ENCODE measurements at regions not wholly inside any gene's neighbourhood (a gene's known extent, or its start where the extent isn't known, plus 50 kb on each side); places are given as distances from the start of the nearest gene placed in this dataset.

DNA sequence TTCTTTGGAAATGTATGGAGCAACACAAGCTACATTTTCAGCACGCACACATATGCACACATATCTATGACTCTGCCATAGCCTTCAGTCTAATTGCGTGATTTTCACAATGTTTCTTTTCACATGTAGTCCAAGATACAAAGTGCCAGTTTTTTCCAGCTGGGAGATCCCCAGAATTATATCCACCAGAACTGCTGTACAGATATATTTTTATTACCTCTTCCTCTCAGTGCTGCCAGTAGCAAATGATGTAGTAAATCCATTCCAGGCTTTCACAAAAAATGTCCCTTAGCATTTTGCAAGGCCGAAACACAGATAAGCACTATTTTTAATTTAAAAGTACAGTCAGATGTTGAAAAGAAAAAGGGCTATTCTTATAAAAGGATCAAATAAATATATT lies 719.8 kb upstream of the SEMA6D start:
- Histone ChIP-seq H3K4me3 (ENCODE audit: insufficient read depth, low read length, poor library complexity, severe bottlenecking) (no peak overlapping the region), H3K9ac (ENCODE audit: low read length) (no peak overlapping the region), H3K4me2 (ENCODE audit: low read depth, low read length, poor library complexity, severe bottlenecking) (no peak overlapping the region), H3K79me2 (ENCODE audit: insufficient read depth, low read length) (no peaks in the 10 kb centered on the region), H3K9me2 (replicated peaks; ENCODE audit: insufficient read depth, low read length) (no peaks in the 10 kb centered on the region), H3K27me3 (ENCODE audit: low read length) (no peaks in the 10 kb centered on the region), H3F3A (ENCODE audit: insufficient read depth) (no peaks in the 10 kb centered on the region), H3K36me3 (ENCODE audit: low read length) (no peaks in the 10 kb centered on the region), H4K20me1 (ENCODE audit: low read depth, low read length) (no peaks in the 10 kb centered on the region), H2AFZ (ENCODE audit: low read depth, low read length, severe bottlenecking) (no peak overlapping the region), H3K27ac (ENCODE audit: low read depth, low read length) (no peak overlapping the region), H3K9me3 (ENCODE audit: insufficient read depth, low read length) (no peaks in the 10 kb centered on the region)
- no peak for TF ChIP-seq EZH2phosphoT487 (conservative IDR thresholded peaks at IDR 0.05; ENCODE audit: low read length)
- TF ChIP-seq, protein P1, sequence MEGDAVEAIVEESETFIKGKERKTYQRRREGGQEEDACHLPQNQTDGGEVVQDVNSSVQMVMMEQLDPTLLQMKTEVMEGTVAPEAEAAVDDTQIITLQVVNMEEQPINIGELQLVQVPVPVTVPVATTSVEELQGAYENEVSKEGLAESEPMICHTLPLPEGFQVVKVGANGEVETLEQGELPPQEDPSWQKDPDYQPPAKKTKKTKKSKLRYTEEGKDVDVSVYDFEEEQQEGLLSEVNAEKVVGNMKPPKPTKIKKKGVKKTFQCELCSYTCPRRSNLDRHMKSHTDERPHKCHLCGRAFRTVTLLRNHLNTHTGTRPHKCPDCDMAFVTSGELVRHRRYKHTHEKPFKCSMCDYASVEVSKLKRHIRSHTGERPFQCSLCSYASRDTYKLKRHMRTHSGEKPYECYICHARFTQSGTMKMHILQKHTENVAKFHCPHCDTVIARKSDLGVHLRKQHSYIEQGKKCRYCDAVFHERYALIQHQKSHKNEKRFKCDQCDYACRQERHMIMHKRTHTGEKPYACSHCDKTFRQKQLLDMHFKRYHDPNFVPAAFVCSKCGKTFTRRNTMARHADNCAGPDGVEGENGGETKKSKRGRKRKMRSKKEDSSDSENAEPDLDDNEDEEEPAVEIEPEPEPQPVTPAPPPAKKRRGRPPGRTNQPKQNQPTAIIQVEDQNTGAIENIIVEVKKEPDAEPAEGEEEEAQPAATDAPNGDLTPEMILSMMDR (IDR thresholded peaks at IDR 0.05; ENCODE audit: insufficient read depth, low read length, poor library complexity, severe bottlenecking), result no peak

DNA sequence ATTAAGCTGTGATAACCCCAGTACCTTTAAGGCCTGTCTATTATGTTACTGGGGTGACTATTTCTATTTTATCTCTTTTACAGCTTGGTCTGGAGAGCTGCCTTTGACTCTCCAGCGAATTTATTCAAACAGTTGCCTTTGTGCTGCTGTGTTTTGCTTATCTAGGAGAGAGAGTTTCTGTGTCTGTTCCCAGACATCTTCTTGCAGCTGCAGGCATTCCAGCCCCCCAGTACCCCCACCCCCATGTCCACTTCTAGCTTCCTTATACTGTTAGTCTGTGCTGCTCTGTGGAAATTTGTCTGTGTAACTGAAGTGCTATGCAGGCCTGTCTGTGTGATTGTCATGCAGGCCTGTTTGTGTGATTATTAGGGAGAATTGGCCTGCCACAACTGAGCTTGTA lies 713.7 kb upstream of the SEMA6D start:
- Histone ChIP-seq H3K27me3 (ENCODE audit: low read length) (no peaks in the 10 kb centered on the region), H3K4me3 (ENCODE audit: insufficient read depth, low read length, poor library complexity, severe bottlenecking) (no peak overlapping the region), H3K79me2 (ENCODE audit: insufficient read depth, low read length) (no peaks in the 10 kb centered on the region), H3K9me3 (ENCODE audit: insufficient read depth, low read length) (peaks cover 5% of the 10 kb centered on the region; the same call in 1 of the 2 replicates), H3K9me2 (replicated peaks; ENCODE audit: insufficient read depth, low read length) (no peaks in the 10 kb centered on the region), H4K20me1 (ENCODE audit: low read depth, low read length) (no peaks in the 10 kb centered on the region), H2AFZ (ENCODE audit: low read depth, low read length, severe bottlenecking) (no peak overlapping the region), H3K36me3 (ENCODE audit: low read length) (no peaks in the 10 kb centered on the region), H3K9ac (ENCODE audit: low read length) (no peak overlapping the region), H3F3A (ENCODE audit: insufficient read depth) (no peaks in the 10 kb centered on the region), H3K27ac (ENCODE audit: low read depth, low read length) (no peak overlapping the region), H3K4me2 (ENCODE audit: low read depth, low read length, poor library complexity, severe bottlenecking) (no peak overlapping the region)
- TF ChIP-seq, protein P1 (IDR thresholded peaks at IDR 0.05; ENCODE audit: insufficient read depth, low read length, poor library complexity, severe bottlenecking), result no peak
- no peak for TF ChIP-seq EZH2phosphoT487 (conservative IDR thresholded peaks at IDR 0.05; ENCODE audit: low read length)

DNA sequence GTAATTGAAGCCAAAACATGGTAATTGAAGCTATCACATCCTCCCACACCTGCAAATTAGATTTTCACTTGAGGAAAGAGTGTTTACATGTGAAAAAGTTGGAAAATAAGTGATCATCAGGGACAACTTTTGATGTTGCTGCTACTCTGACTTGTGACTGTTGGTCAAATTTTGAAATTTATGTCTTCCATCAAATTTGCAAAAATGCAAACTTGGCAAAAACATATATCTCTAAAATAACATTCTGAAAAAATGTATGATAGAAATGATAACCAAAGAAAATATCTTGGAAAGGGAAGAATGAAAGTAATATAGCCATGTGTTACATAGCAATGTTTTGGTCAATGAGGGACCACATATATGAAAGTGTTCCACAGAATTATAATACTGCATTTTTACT lies 703.9 kb upstream of the SEMA6D start:
- Histone ChIP-seq H2AFZ (ENCODE audit: low read depth, low read length, severe bottlenecking) (no peak overlapping the region), H3K79me2 (ENCODE audit: insufficient read depth, low read length) (no peaks in the 10 kb centered on the region), H3K4me2 (ENCODE audit: low read depth, low read length, poor library complexity, severe bottlenecking) (no peak overlapping the region)

More for the DNA sequence above, 703.9 kb upstream of the SEMA6D start:
- H3K27ac ChIP-seq (ENCODE audit: low read depth, low read length), result no peak overlapping the region
- H3K9me2 ChIP-seq (replicated peaks; ENCODE audit: insufficient read depth, low read length), result no peaks in the 10 kb centered on the region
- H3K36me3 ChIP-seq (ENCODE audit: low read length), result no peaks in the 10 kb centered on the region
- no peak overlapping the region for H3K4me3 ChIP-seq (ENCODE audit: insufficient read depth, low read length, poor library complexity, severe bottlenecking)
- no peaks in the 10 kb centered on the region for H3F3A ChIP-seq (ENCODE audit: insufficient read depth)
- no peaks in the 10 kb centered on the region for H3K9me3 ChIP-seq (ENCODE audit: insufficient read depth, low read length)
- no peaks in the 10 kb centered on the region for H3K27me3 ChIP-seq (ENCODE audit: low read length)
- no peak overlapping the region for H3K9ac ChIP-seq (ENCODE audit: low read length)
- TF ChIP-seq, protein P1 (IDR thresholded peaks at IDR 0.05; ENCODE audit: insufficient read depth, low read length, poor library complexity, severe bottlenecking), result no peak
- no peak for TF ChIP-seq EZH2phosphoT487 (conservative IDR thresholded peaks at IDR 0.05; ENCODE audit: low read length)
- H4K20me1 ChIP-seq (ENCODE audit: low read depth, low read length), result no peaks in the 10 kb centered on the region

All from SU-DHL-6 (cell line).